IPS-18a (cell line): ENCODE measurements at regions not wholly inside any gene's neighbourhood (a gene's known extent, or its start where the extent isn't known, plus 50 kb on each side); places are given as distances from the start of the nearest gene placed in this dataset.
"Not testable (repeated sequence)": the region's sequence is repeated elsewhere in the genome, so short reads cannot be mapped to it uniquely, and the experiment has no call there.

ENCODE experiments used
- H3K27ac ChIP-seq: one replicate; pipeline ENCODE4 v1.5.1; 2013; ENCODE audit warnings: low read length
- H3K27me3 ChIP-seq: one replicate; pipeline ENCODE4 v1.6.1; 2013; ENCODE audit warnings: mild to moderate bottlenecking, low read length; ENCODE audit not compliant: control insufficient read depth, insufficient read depth
- H3K36me3 ChIP-seq: one replicate; pipeline ENCODE4 v1.6.1; 2013; ENCODE audit warnings: low read depth, low read length; ENCODE audit not compliant: control insufficient read depth
- H3K4me1 ChIP-seq: one replicate; pipeline ENCODE4 v1.6.1; 2013; ENCODE audit warnings: low read depth, low read length; ENCODE audit not compliant: control insufficient read depth
- H3K4me3 ChIP-seq: one replicate; pipeline ENCODE4 v1.5.1; 2013; ENCODE audit warnings: low read length
- H3K9ac ChIP-seq: one replicate; pipeline ENCODE4 v1.6.1; 2013; ENCODE audit warnings: mild to moderate bottlenecking, low read length, moderate library complexity
- H3K9me3 ChIP-seq: one replicate; pipeline ENCODE4 v1.6.1; 2013; ENCODE audit warnings: low read depth, low read length; ENCODE audit not compliant: control insufficient read depth

GRCh38 chr18:37853706-37854105, 288.1 kb upstream of the CELF4 start:
- H3K4me3 ChIP-seq = no peak overlapping the region
- no peaks in the 10 kb centered on the region for H3K9me3 ChIP-seq
- no peak overlapping the region for H3K9ac ChIP-seq
- H3K27me3 ChIP-seq = no peaks in the 10 kb centered on the region
- no peaks in the 10 kb centered on the region for H3K4me1 ChIP-seq
- H3K36me3 ChIP-seq = no peaks in the 10 kb centered on the region
- H3K27ac ChIP-seq = no peak overlapping the region

- no peak overlapping the region for H3K9ac ChIP-seq
- no peak overlapping the region for H3K4me3 ChIP-seq
Measured at GRCh38 chr18:37852464-37852863, 286.9 kb upstream of the CELF4 start.

DNA sequence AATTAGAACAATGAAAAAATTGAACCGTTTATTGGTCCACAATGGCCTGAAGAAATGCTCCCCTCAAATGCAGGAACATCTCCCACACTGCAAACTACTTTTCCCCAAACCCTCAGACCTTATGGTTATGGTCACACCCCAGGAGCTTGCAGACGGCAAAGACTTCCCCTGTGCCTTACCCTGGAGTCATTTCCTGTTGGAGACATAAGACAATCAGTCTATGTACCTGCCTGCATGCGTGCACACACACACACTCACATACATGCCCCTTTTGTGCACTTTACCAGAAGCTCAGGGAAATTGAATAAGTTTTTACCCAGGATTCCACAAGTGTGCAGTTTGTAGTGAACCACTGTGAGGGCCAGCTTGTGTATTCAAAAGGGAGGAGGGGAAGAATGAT, 281.9 kb upstream of the CELF4 start:
- Histone ChIP-seq H3K4me1 (peaks cover 17% of the 10 kb centered on the region), H3K9me3 (no peaks in the 10 kb centered on the region), H3K9ac (no peak overlapping the region), H3K27ac (no peak overlapping the region), H3K4me3 (no peak overlapping the region), H3K27me3 (no peaks in the 10 kb centered on the region), H3K36me3 (no peaks in the 10 kb centered on the region)

More at GRCh38 chr18:37852464-37852863, 286.9 kb upstream of the CELF4 start:
- Histone ChIP-seq H3K27ac (no peak overlapping the region), H3K27me3 (no peaks in the 10 kb centered on the region), H3K4me1 (no peaks in the 10 kb centered on the region), H3K36me3 (no peaks in the 10 kb centered on the region), H3K9me3 (no peaks in the 10 kb centered on the region)

DNA sequence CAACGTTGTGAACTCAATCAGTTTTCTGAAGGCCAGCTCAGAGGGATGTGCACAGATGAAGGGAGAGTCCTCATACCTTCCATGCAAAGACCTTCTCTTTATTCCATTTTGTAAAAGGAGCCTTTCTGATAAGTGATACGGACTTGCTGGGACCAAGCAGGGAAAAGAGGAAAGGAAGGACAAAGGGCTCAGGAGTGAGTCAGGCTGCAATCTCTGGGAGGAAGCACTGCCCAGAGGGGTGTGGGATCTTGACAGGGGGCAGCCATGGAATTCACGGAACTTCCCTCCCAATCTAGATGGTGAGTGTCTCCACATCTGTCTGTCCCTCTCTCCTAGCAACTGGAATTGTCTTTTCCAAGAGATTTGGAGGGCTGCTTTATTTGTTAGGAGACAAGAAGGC, 281.4 kb upstream of the CELF4 start:
- peaks cover 17% of the 10 kb centered on the region for H3K4me1 ChIP-seq
- H3K9ac ChIP-seq = no peak overlapping the region
- no peaks in the 10 kb centered on the region for H3K36me3 ChIP-seq
- H3K4me3 ChIP-seq = no peak overlapping the region
- no peaks in the 10 kb centered on the region for H3K9me3 ChIP-seq
- H3K27me3 ChIP-seq = no peaks in the 10 kb centered on the region
- H3K27ac ChIP-seq = no peak overlapping the region

DNA sequence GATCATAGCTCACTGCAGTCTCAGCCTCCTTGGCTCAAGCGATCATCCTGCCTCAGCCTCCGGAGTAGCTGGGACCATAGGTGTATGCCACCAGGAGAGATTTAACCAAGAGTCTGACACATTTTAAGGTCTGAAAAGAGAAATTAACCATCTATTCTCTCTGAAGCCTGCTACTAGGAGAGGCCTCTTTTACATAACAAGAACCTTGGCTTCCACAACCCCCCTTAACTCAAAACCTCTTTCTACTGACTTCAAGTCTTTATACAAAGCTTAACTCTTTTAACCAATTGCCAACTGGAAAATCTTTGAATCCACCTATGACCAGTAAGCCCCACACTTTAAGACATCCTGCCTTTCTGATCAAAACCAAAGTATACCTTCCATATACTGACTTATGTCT, 279.9 kb upstream of the CELF4 start:
- H3K27me3 ChIP-seq = no peaks in the 10 kb centered on the region
- H3K9me3 ChIP-seq = no peaks in the 10 kb centered on the region
- H3K9ac ChIP-seq = no peak overlapping the region
- peak overlapping the region; percentile 21 for H3K4me3 ChIP-seq
- no peaks in the 10 kb centered on the region for H3K36me3 ChIP-seq
- peaks cover 17% of the 10 kb centered on the region for H3K4me1 ChIP-seq
- no peak overlapping the region for H3K27ac ChIP-seq

- Histone ChIP-seq H3K27ac (no peak overlapping the region), H3K27me3 (no peaks in the 10 kb centered on the region), H3K36me3 (no peaks in the 10 kb centered on the region), H3K9me3 (no peaks in the 10 kb centered on the region), H3K4me3 (no peak overlapping the region), H3K4me1 (peaks cover 21% of the 10 kb centered on the region), H3K9ac (no peak overlapping the region)
Measured at GRCh38 chr18:37844209-37844970, 278.8 kb upstream of the CELF4 start.

DNA sequence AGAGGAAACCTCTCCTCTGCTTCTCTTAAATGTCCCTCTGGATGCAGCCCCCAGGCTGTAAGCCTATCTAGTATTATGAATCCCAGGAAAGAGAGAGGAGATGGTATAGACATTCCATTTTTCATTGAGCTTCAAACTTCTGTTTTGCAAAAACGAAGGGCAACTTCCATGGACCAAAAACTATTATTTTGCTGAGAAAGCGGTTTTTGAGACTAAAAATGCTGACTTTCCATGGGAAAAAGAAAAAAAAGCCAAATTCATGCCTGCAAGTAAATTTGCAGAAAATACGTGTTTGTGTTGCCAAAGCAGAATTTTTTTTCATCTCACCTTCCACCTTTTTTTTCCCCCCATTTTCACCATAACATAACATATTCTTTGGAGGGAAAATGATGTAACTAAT, 272.5 kb upstream of the CELF4 start:
- H3K9me3 ChIP-seq = peaks cover 1% of the 10 kb centered on the region
- H3K4me1 ChIP-seq = peaks cover 4% of the 10 kb centered on the region
- H3K36me3 ChIP-seq = no peaks in the 10 kb centered on the region
- no peak overlapping the region for H3K4me3 ChIP-seq
- no peaks in the 10 kb centered on the region for H3K27me3 ChIP-seq
- no peak overlapping the region for H3K27ac ChIP-seq
- H3K9ac ChIP-seq = no peak overlapping the region

GRCh38 chr18:37836071-37836970, 270.7 kb upstream of the CELF4 start:
- Histone ChIP-seq H3K27me3 (no peaks in the 10 kb centered on the region), H3K4me1 (peaks cover 4% of the 10 kb centered on the region), H3K4me3 (no peak overlapping the region), H3K36me3 (no peaks in the 10 kb centered on the region), H3K9me3 (peaks cover 4% of the 10 kb centered on the region), H3K9ac (no peak overlapping the region), H3K27ac (no peak overlapping the region)

- H3K4me3 ChIP-seq, H3K27me3 ChIP-seq, H3K9ac ChIP-seq: not testable (repeated sequence)
Measured at GRCh38 chr18:37832010-37832695, 266.6 kb upstream of the CELF4 start.

GRCh38 chr18:37812961-37813360, 247.4 kb upstream of the CELF4 start:
- Histone ChIP-seq H3K9me3 (no peaks in the 10 kb centered on the region), H3K27ac (no peak overlapping the region), H3K4me1 (no peaks in the 10 kb centered on the region), H3K4me3 (no peak overlapping the region), H3K27me3 (no peaks in the 10 kb centered on the region), H3K9ac (no peak overlapping the region), H3K36me3 (no peaks in the 10 kb centered on the region)

More at GRCh38 chr18:37832010-37832695, 266.6 kb upstream of the CELF4 start:
- not testable (repeated sequence) for H3K4me1 ChIP-seq, H3K9me3 ChIP-seq, H3K27ac ChIP-seq, H3K36me3 ChIP-seq

- Histone ChIP-seq H3K4me3 (no peak overlapping the region), H3K9me3 (no peaks in the 10 kb centered on the region), H3K27ac (no peak overlapping the region), H3K27me3 (no peaks in the 10 kb centered on the region), H3K36me3 (no peaks in the 10 kb centered on the region), H3K4me1 (no peaks in the 10 kb centered on the region), H3K9ac (no peak overlapping the region)
Measured at GRCh38 chr18:37805773-37806404, 240.3 kb upstream of the CELF4 start.
